ENCODE measurements at regions not wholly inside any gene's neighbourhood (a gene's known extent, or its start where the extent isn't known, plus 50 kb on each side); places are given as distances from the start of the nearest gene placed in this dataset.

DNA sequence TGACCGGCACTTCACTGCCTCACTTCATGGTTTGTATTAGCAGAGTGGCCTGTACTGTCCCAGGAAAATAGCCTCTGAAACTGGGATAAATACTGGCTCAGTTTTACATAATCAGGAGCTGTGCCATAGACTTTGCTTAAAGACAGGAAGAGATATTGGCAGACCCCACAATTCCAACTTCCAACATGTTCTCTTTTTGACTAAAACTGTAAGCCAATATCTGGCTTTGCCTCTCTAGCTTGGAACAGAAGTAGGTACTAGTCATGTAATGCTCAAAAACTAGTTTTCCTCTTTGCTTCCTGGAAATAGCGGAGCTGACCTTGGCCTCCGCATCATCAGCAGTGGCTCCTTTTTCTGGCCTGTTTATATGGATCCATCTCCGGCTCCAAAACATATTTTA, 276.9 kb downstream of the CDH9 start (continued):
- TF ChIP-seq, protein P1, sequence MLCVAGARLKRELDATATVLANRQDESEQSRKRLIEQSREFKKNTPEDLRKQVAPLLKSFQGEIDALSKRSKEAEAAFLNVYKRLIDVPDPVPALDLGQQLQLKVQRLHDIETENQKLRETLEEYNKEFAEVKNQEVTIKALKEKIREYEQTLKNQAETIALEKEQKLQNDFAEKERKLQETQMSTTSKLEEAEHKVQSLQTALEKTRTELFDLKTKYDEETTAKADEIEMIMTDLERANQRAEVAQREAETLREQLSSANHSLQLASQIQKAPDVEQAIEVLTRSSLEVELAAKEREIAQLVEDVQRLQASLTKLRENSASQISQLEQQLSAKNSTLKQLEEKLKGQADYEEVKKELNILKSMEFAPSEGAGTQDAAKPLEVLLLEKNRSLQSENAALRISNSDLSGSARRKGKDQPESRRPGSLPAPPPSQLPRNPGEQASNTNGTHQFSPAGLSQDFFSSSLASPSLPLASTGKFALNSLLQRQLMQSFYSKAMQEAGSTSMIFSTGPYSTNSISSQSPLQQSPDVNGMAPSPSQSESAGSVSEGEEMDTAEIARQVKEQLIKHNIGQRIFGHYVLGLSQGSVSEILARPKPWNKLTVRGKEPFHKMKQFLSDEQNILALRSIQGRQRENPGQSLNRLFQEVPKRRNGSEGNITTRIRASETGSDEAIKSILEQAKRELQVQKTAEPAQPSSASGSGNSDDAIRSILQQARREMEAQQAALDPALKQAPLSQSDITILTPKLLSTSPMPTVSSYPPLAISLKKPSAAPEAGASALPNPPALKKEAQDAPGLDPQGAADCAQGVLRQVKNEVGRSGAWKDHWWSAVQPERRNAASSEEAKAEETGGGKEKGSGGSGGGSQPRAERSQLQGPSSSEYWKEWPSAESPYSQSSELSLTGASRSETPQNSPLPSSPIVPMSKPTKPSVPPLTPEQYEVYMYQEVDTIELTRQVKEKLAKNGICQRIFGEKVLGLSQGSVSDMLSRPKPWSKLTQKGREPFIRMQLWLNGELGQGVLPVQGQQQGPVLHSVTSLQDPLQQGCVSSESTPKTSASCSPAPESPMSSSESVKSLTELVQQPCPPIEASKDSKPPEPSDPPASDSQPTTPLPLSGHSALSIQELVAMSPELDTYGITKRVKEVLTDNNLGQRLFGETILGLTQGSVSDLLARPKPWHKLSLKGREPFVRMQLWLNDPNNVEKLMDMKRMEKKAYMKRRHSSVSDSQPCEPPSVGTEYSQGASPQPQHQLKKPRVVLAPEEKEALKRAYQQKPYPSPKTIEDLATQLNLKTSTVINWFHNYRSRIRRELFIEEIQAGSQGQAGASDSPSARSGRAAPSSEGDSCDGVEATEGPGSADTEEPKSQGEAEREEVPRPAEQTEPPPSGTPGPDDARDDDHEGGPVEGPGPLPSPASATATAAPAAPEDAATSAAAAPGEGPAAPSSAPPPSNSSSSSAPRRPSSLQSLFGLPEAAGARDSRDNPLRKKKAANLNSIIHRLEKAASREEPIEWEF (IDR thresholded peaks at IDR 0.05; ENCODE audit: insufficient replicate concordance, low read depth, low read length), result no peak
- no peak for TF ChIP-seq SMARCA5 (IDR thresholded peaks at IDR 0.05)

DNA sequence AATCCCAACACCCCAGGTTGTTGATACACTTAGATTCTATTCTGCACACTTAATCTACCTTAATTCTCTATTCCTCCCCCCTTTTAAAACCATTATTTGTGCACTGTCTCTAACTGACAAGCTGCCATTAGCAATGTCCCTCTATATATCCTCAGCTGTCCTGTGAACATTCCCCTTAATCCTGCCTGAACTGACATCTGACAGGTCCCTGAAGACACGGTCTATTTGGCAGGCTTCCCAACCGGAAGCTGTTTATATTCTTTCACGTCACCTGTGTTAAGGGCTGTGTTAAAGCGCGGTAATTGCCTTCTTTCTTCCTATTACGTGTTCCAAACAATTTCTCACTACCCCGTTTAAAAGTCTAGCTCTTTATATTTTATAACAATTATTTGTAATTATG, 277.3 kb downstream of the CDH9 start:
- ChIA-PET SMC1A (ENCODE audit: uncharacterized antibody, unreplicated experiment) (no interaction called here), POLR2A (no interaction called here), RAD21 (ENCODE audit: unreplicated experiment) (no interaction called here), CTCF (no interaction called here)
- intact Hi-C loops (cut with micrococcal nuclease; ENCODE audit: unreplicated experiment), result no loop called here
- 53% methylated on average over 7 of the region's 7 CpGs for WGBS (ENCODE audit: insufficient coverage, insufficient replicate concordance, low lambda C conversion rate, missing lambda C conversion rate)
- Histone ChIP-seq H3K4me1 (ENCODE audit: control insufficient read depth, insufficient read depth, low read length) (no peaks in the 10 kb centered on the region), H3K27me3 (replicated peaks in 1 of 2; ENCODE audit: control insufficient read depth in 2 of 2, insufficient read depth in 2 of 2, low read length in 1 of 2) (no peaks in the 10 kb centered on the region), H4K20me1 (ENCODE audit: control insufficient read depth, insufficient read depth) (no peaks in the 10 kb centered on the region), H3K27ac (ENCODE audit: control insufficient read depth, insufficient read depth) (no peak overlapping the region), H3K4me2 (ENCODE audit: control insufficient read depth, insufficient read depth) (no peak overlapping the region), H3K79me2 (ENCODE audit: control insufficient read depth, insufficient read depth, low read length) (no peaks in the 10 kb centered on the region), H2AFZ (ENCODE audit: control insufficient read depth, low read depth, low read length) (no peak overlapping the region), H3K9ac (ENCODE audit: control insufficient read depth, insufficient read depth, low read length) (no peak overlapping the region), H3K4me3 (no peak overlapping the region), H3K9me3 (replicated peaks; ENCODE audit: control insufficient read depth, insufficient read depth, low read length) (no peaks in the 10 kb centered on the region), H3K36me3 (ENCODE audit: control insufficient read depth in 2 of 2, insufficient read depth in 2 of 2, low read length in 1 of 2) (no peaks in the 10 kb centered on the region)
- in situ Hi-C loops (cut with MboI), result no loop called here
- TF ChIP-seq, protein P2, sequence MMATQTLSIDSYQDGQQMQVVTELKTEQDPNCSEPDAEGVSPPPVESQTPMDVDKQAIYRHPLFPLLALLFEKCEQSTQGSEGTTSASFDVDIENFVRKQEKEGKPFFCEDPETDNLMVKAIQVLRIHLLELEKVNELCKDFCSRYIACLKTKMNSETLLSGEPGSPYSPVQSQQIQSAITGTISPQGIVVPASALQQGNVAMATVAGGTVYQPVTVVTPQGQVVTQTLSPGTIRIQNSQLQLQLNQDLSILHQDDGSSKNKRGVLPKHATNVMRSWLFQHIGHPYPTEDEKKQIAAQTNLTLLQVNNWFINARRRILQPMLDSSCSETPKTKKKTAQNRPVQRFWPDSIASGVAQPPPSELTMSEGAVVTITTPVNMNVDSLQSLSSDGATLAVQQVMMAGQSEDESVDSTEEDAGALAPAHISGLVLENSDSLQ (IDR thresholded peaks at IDR 0.05), result no peak
- TF ChIP-seq, protein P3, sequence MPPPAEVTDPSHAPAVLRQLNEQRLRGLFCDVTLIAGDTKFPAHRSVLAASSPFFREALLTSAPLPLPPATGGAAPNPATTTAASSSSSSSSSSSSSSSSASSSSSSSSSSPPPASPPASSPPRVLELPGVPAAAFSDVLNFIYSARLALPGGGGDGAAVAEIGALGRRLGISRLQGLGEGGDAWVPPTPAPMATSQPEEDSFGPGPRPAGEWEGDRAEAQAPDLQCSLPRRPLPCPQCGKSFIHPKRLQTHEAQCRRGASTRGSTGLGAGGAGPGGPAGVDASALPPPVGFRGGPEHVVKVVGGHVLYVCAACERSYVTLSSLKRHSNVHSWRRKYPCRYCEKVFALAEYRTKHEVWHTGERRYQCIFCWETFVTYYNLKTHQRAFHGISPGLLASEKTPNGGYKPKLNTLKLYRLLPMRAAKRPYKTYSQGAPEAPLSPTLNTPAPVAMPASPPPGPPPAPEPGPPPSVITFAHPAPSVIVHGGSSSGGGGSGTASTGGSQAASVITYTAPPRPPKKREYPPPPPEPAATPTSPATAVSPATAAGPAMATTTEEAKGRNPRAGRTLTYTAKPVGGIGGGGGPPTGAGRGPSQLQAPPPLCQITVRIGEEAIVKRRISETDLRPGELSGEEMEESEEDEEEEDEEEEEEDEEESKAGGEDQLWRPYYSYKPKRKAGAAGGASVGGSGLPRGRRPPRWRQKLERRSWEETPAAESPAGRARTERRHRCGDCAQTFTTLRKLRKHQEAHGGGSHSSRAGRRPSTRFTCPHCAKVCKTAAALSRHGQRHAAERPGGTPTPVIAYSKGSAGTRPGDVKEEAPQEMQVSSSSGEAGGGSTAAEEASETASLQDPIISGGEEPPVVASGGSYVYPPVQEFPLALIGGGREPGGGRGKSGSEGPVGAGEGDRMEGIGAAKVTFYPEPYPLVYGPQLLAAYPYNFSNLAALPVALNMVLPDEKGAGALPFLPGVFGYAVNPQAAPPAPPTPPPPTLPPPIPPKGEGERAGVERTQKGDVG (CRISPR knock-in tag; IDR thresholded peaks at IDR 0.05), result no peak
- TF ChIP-seq HDGF (IDR thresholded peaks at IDR 0.05) (no peak), NFYB (IDR thresholded peaks at IDR 0.05; ENCODE audit: insufficient read depth, low read depth, low read length) (no peak), GATAD2B (conservative IDR thresholded peaks at IDR 0.05; ENCODE audit: low read depth) (no peak), YBX1 (IDR thresholded peaks at IDR 0.05) (no peak)
- FAIRE-seq, result no peak
- BruUV-seq (replicated peaks), result no TSS peak
- DNase-seq (ENCODE audit: low read depth, low spot score), result no peak
- ATAC-seq, result no peak
